Type B pancreatic cell (in vitro differentiated cells): ENCODE measurements at regions not wholly inside any gene's neighbourhood (a gene's known extent, or its start where the extent isn't known, plus 50 kb on each side); places are given as distances from the start of the nearest gene placed in this dataset.

ENCODE experiments used
- DNase-seq: peaks from one replicate; pipeline ENCODE4 v3.0.0; 2021; ENCODE audit warnings: mixed read lengths; ENCODE audit not compliant: unreplicated experiment; ENCODE audit errors: extremely low spot score
- H3K27ac Mint-ChIP-seq: 2 replicates; pipeline ENCODE4 v1.8.0; 2021; ENCODE audit warnings: mild to moderate bottlenecking, mixed read lengths
- H3K27me3 Mint-ChIP-seq: 2 replicates; pipeline ENCODE4 v1.8.0; 2021; ENCODE audit warnings: mixed read lengths
- H3K36me3 Mint-ChIP-seq: 2 replicates; pipeline ENCODE4 v1.8.0; 2021; ENCODE audit warnings: mixed read lengths
- H3K4me1 Mint-ChIP-seq: one replicate; pipeline ENCODE4 v1.8.0; 2021; ENCODE audit warnings: mixed read lengths; ENCODE audit not compliant: unreplicated experiment
- H3K4me3 Mint-ChIP-seq: 2 replicates; pipeline ENCODE4 v1.8.0; 2021; ENCODE audit warnings: mild to moderate bottlenecking, mixed read lengths
- H3K9me3 Mint-ChIP-seq: 2 replicates; pipeline ENCODE4 v1.8.0; 2021; ENCODE audit warnings: mixed read lengths
- CTCF ChIP-seq: fragments of 200-600 bp; sonication (generic); conservative IDR thresholded peaks from 2 replicates; pipeline ENCODE4 v1.5.0; 2021; ENCODE audit warnings: antibody characterized with exemption, mild to moderate bottlenecking

- DNase-seq: peak; percentile 62
- no peak overlapping the region for H3K27ac Mint-ChIP-seq
- H3K27me3 Mint-ChIP-seq: peaks cover 4% of the 10 kb centered on the region
- no peak for TF ChIP-seq CTCF
- H3K4me3 Mint-ChIP-seq: no peak overlapping the region
- peaks cover 34% of the 10 kb centered on the region for H3K4me1 Mint-ChIP-seq
- H3K9me3 Mint-ChIP-seq: no peaks in the 10 kb centered on the region
- no peaks in the 10 kb centered on the region for H3K36me3 Mint-ChIP-seq
Observed at GRCh38 chr10:43945094-43945730, 296.5 kb upstream of the ZNF32 start.

- no peaks in the 10 kb centered on the region for H3K36me3 Mint-ChIP-seq
- DNase-seq: peak; percentile 52
- no peaks in the 10 kb centered on the region for H3K9me3 Mint-ChIP-seq
- peaks cover 41% of the 10 kb centered on the region for H3K4me1 Mint-ChIP-seq
- H3K27ac Mint-ChIP-seq: no peak overlapping the region
- no peak overlapping the region for H3K4me3 Mint-ChIP-seq
- H3K27me3 Mint-ChIP-seq: peaks cover 4% of the 10 kb centered on the region
- no peak for TF ChIP-seq CTCF
Observed at GRCh38 chr10:43944381-43945093, 295.9 kb upstream of the ZNF32 start.

- peak; percentile 39 for DNase-seq
- Mint-ChIP-seq H3K9me3 (no peaks in the 10 kb centered on the region), H3K4me3 (no peak overlapping the region), H3K27ac (no peak overlapping the region), H3K36me3 (no peaks in the 10 kb centered on the region), H3K4me1 (peaks cover 43% of the 10 kb centered on the region), H3K27me3 (peaks cover 4% of the 10 kb centered on the region)
- no peak for TF ChIP-seq CTCF
Observed at GRCh38 chr10:43943818-43944360, 295.2 kb upstream of the ZNF32 start.

GRCh38 chr10:43943119-43943817, 294.6 kb upstream of the ZNF32 start:
- Mint-ChIP-seq H3K9me3 (no peaks in the 10 kb centered on the region), H3K4me1 (peaks cover 43% of the 10 kb centered on the region), H3K27ac (no peak overlapping the region), H3K27me3 (peaks cover 4% of the 10 kb centered on the region), H3K4me3 (no peak overlapping the region), H3K36me3 (no peaks in the 10 kb centered on the region)
- DNase-seq: peak; percentile 24
- TF ChIP-seq CTCF: no peak

GRCh38 chr10:43942096-43942850, 293.6 kb upstream of the ZNF32 start:
- no peaks in the 10 kb centered on the region for H3K36me3 Mint-ChIP-seq
- peak overlapping the region; percentile 30 for H3K4me3 Mint-ChIP-seq
- H3K27ac Mint-ChIP-seq: peak overlapping the region; percentile 6
- H3K4me1 Mint-ChIP-seq: peaks cover 43% of the 10 kb centered on the region
- DNase-seq: peak; percentile 62
- TF ChIP-seq CTCF: no peak
- peaks cover 4% of the 10 kb centered on the region for H3K27me3 Mint-ChIP-seq
- no peaks in the 10 kb centered on the region for H3K9me3 Mint-ChIP-seq
